ENCODE measurements at regions not wholly inside any gene's neighbourhood (a gene's known extent, or its start where the extent isn't known, plus 50 kb on each side); places are given as distances from the start of the nearest gene placed in this dataset.
"Not testable (repeated sequence)": the region's sequence is repeated elsewhere in the genome, so short reads cannot be mapped to it uniquely, and the experiment has no call there.

- DNase-seq = no peak
These were observed 617.5 kb upstream of the GRIN3A start for GRCh38 chr9:102355982-102356381.

- no peak for DNase-seq
These were observed 615.6 kb upstream of the GRIN3A start for GRCh38 chr9:102354041-102354440.

- DNase-seq = not testable (repeated sequence)
These were observed 599.0 kb upstream of the GRIN3A start for GRCh38 chr9:102337471-102337870.

GRCh38 chr9:102309379-102309778, 570.9 kb upstream of the GRIN3A start:
- no peak for DNase-seq

GRCh38 chr9:102295188-102295587, 556.7 kb upstream of the GRIN3A start:
- no peak for DNase-seq

GRCh38 chr9:102273952-102274351, 535.5 kb upstream of the GRIN3A start:
- no peak for DNase-seq

- no peak for DNase-seq
These were observed 514.7 kb upstream of the GRIN3A start for GRCh38 chr9:102253099-102253498.

- DNase-seq = no peak
These were observed 506.5 kb upstream of the GRIN3A start for GRCh38 chr9:102244916-102245315.

- no peak for DNase-seq
These were observed 499.1 kb upstream of the GRIN3A start for GRCh38 chr9:102237520-102237919.

- DNase-seq = no peak
These were observed 498.6 kb upstream of the GRIN3A start for GRCh38 chr9:102237094-102237493.

GRCh38 chr9:102227416-102227815, 489.0 kb upstream of the GRIN3A start:
- DNase-seq = not testable (repeated sequence)

GRCh38 chr9:102225841-102226441, 487.5 kb upstream of the GRIN3A start:
- DNase-seq = no peak

- not testable (repeated sequence) for DNase-seq
These were observed 485.1 kb upstream of the GRIN3A start for GRCh38 chr9:102223320-102224136.

GRCh38 chr9:102209176-102209575, 470.7 kb upstream of the GRIN3A start:
- DNase-seq = no peak

- no peak for DNase-seq
These were observed 468.0 kb upstream of the GRIN3A start for GRCh38 chr9:102206432-102206831.

- no peak for DNase-seq
These were observed 466.8 kb upstream of the GRIN3A start for GRCh38 chr9:102205251-102205650.

- DNase-seq = no peak
These were observed 463.7 kb upstream of the GRIN3A start for GRCh38 chr9:102202126-102202525.

GRCh38 chr9:102185962-102186361, 447.5 kb upstream of the GRIN3A start:
- no peak for DNase-seq

- no peak for DNase-seq
These were observed 446.9 kb upstream of the GRIN3A start for GRCh38 chr9:102185371-102185770.

- DNase-seq = no peak
These were observed 440.4 kb upstream of the GRIN3A start for GRCh38 chr9:102178811-102179210.

- not testable (repeated sequence) for DNase-seq
These were observed 435.8 kb upstream of the GRIN3A start for GRCh38 chr9:102174202-102174601.

GRCh38 chr9:102164247-102164646, 425.8 kb upstream of the GRIN3A start:
- DNase-seq = no peak

- DNase-seq = not testable (repeated sequence)
These were observed 414.6 kb upstream of the GRIN3A start for GRCh38 chr9:102153081-102153480.

GRCh38 chr9:102135768-102136167, 397.3 kb upstream of the GRIN3A start:
- DNase-seq = no peak

GRCh38 chr9:102124465-102124864, 386.0 kb upstream of the GRIN3A start:
- DNase-seq = no peak
